A549 (cell line): ENCODE measurements at regions not wholly inside any gene's neighbourhood (a gene's known extent, or its start where the extent isn't known, plus 50 kb on each side); places are given as distances from the start of the nearest gene placed in this dataset.

Source experiments
- ATAC-seq, 2 experiments: fragments of 200-7000 bp in 1 of 2; fragments of >200 bp in 1 of 2; cut with Nextera tagmentation in 1 of 2; cut with Tn5 transposase in 1 of 2; 3 replicates each; pipeline versions ENCODE4 v1.8.0 to v1.9.1; 2018 to 2020; ENCODE audit warnings: mild to moderate bottlenecking in 1 of 2, moderate library complexity in 1 of 2
- CTCF ChIA-PET: fragments of 300-600 bp; sonication (Branson Sonifier 250); formaldehyde crosslinking; extraction: SDS; loops from one replicate; lab custom pipeline; 2021; ENCODE audit warnings: antibody characterized with exemption, inconsistent platforms; lab: Yijun Ruan, JAX
- POLR2A ChIA-PET: fragments of 350-600 bp; formaldehyde crosslinking; extraction: SDS; loops from one replicate; lab custom pipeline; 2021; ENCODE audit warnings: antibody characterized with exemption, inconsistent platforms; lab: Yijun Ruan, JAX
- DNase-seq, 2 experiments: peaks; one replicate each; pipeline versions ENCODE4 v3.0.0 to v3.0.0-alpha.2; 2011 to 2016; ENCODE audit warnings: low read depth in 1 of 2, low spot score in 1 of 2
- FAIRE-seq: peaks from 2 replicates; lab custom pipeline; 2011; peaks lifted over from hg19 to GRCh38; lab: Jason Lieb, UNC
- H3K27ac ChIP-seq, 2 experiments: fragments of >200 bp; sonication (Bioruptor Twin); formaldehyde crosslinking; 3 replicates each; pipeline ENCODE4 v1.5.1; 2016 to 2017
- H3K4me1 ChIP-seq: fragments of >200 bp; sonication (Bioruptor Twin); formaldehyde crosslinking; 3 replicates; pipeline ENCODE4 v1.6.1; 2016
- H3K4me2 ChIP-seq: fragments of >200 bp; sonication (Bioruptor Twin); formaldehyde crosslinking; 3 replicates; pipeline ENCODE4 v1.6.1; 2016
- H3K4me3 ChIP-seq: fragments of >200 bp; sonication (Bioruptor Twin); formaldehyde crosslinking; 3 replicates; pipeline ENCODE4 v1.5.1; 2016
- H3K9me3 ChIP-seq: fragments of >200 bp; sonication (Bioruptor Twin); formaldehyde crosslinking; 3 replicates; pipeline ENCODE4 v1.6.1; 2016
- BCL3 ChIP-seq: fragments of >200 bp; sonication (Bioruptor Twin); formaldehyde crosslinking; IDR thresholded peaks from 3 replicates; pipeline ENCODE4 v1.6.1; 2016
- CBX2 ChIP-seq: fragments of 200-600 bp; sonication (generic); IDR thresholded peaks from 2 replicates; pipeline ENCODE4 v1.6.1; 2016; ENCODE audit warnings: low read depth, mild to moderate bottlenecking, borderline replicate concordance
- CEBPB ChIP-seq, 2 experiments: fragments of >200 bp in 1 of 2; sonication (Bioruptor Twin) in 1 of 2; formaldehyde crosslinking in 1 of 2; IDR thresholded peaks; 2 replicates each; pipeline ENCODE4 v1.6.1; 2012 to 2016
- EHF ChIP-seq: fragments of 250-450 bp; sonication (Bioruptor Pico); IDR thresholded peaks from 2 replicates; pipeline ENCODE4 v1.5.0; 2020; ENCODE audit warnings: mild to moderate bottlenecking
- ELK1 ChIP-seq: fragments of 150-350 bp; IDR thresholded peaks from 2 replicates; pipeline ENCODE4 v1.6.1; 2014; ENCODE audit warnings: low read depth, mild to moderate bottlenecking, low read length
- EP300 ChIP-seq, 2 experiments: fragments of >200 bp; sonication (Bioruptor Twin); formaldehyde crosslinking; IDR thresholded peaks; 2 replicates in 1 of 2; 3 replicates in 1 of 2; pipeline ENCODE4 v1.6.1; 2016 to 2017
- ESRRA ChIP-seq: fragments of 150-350 bp; IDR thresholded peaks from 2 replicates; pipeline ENCODE4 v1.6.1; 2014; ENCODE audit warnings: mild to moderate bottlenecking, low read length, borderline replicate concordance
- FOSB ChIP-seq: fragments of 250-450 bp; sonication (Bioruptor Pico); IDR thresholded peaks from 2 replicates; pipeline ENCODE4 v1.5.0; 2020; ENCODE audit warnings: mild to moderate bottlenecking, moderate library complexity
- HOXA7 ChIP-seq: fragments of 250-450 bp; sonication (Bioruptor Pico); IDR thresholded peaks from 2 replicates; pipeline ENCODE4 v1.5.0; 2020; ENCODE audit warnings: mild to moderate bottlenecking, moderate library complexity
- HOXB13 ChIP-seq: fragments of 250-450 bp; sonication (Bioruptor Pico); IDR thresholded peaks from 2 replicates; pipeline ENCODE4 v1.5.0; 2020; ENCODE audit warnings: low read depth, mild to moderate bottlenecking, moderate library complexity
- HOXB5 ChIP-seq: fragments of 250-450 bp; sonication (Bioruptor Pico); IDR thresholded peaks from 2 replicates; pipeline ENCODE4 v1.5.0; 2020; ENCODE audit warnings: mild to moderate bottlenecking, moderate library complexity
- MYC ChIP-seq: IDR thresholded peaks from 2 replicates; pipeline ENCODE4 v1.6.1; 2012; ENCODE audit warnings: mild to moderate bottlenecking, inconsistent platforms, low read length, improper control_type of control experiment, borderline replicate concordance
- NFE2L2 ChIP-seq: fragments of 150-350 bp; conservative IDR thresholded peaks from 2 replicates; pipeline ENCODE4 v1.6.1; 2014; ENCODE audit warnings: low read length
- PBX3 ChIP-seq: IDR thresholded peaks from 2 replicates; pipeline ENCODE4 v1.6.1; 2012
- PHF8 ChIP-seq: fragments of 200-600 bp; sonication (generic); IDR thresholded peaks from 2 replicates; pipeline ENCODE4 v1.6.1; 2016; ENCODE audit warnings: low read depth, mild to moderate bottlenecking, antibody characterized with exemption, moderate library complexity, borderline replicate concordance
- RAD21 ChIP-seq, 2 experiments: fragments of >200 bp in 1 of 2; sonication (Bioruptor Twin) in 1 of 2; formaldehyde crosslinking in 1 of 2; IDR thresholded peaks in 1 of 2; conservative IDR thresholded peaks in 1 of 2; 2 replicates in 1 of 2; 3 replicates in 1 of 2; pipeline ENCODE4 v1.6.1; 2012 to 2018; ENCODE audit warnings: inconsistent platforms in 1 of 2
- REST ChIP-seq: fragments of 200-600 bp; sonication (generic); IDR thresholded peaks from 2 replicates; pipeline ENCODE4 v1.6.1; 2016; ENCODE audit warnings: antibody characterized with exemption, mild to moderate bottlenecking, moderate library complexity
- RNF2 ChIP-seq: fragments of 200-600 bp; sonication (generic); IDR thresholded peaks from 2 replicates; pipeline ENCODE4 v1.6.1; 2016; ENCODE audit warnings: low read depth, mild to moderate bottlenecking, antibody characterized with exemption, moderate library complexity, borderline replicate concordance
- SMC3 ChIP-seq: fragments of >200 bp; sonication (Bioruptor Twin); formaldehyde crosslinking; IDR thresholded peaks from 3 replicates; pipeline ENCODE4 v1.6.1; 2018; ENCODE audit warnings: inconsistent platforms
- SREBF2 ChIP-seq: fragments of 450-650 bp; IDR thresholded peaks from 2 replicates; pipeline ENCODE4 v1.6.1; 2014; ENCODE audit warnings: mild to moderate bottlenecking, moderate library complexity
- TFCP2L1 ChIP-seq: fragments of 250-450 bp; sonication (Bioruptor Pico); IDR thresholded peaks from 2 replicates; pipeline ENCODE4 v1.5.0; 2021; ENCODE audit warnings: mild to moderate bottlenecking
- USF2 ChIP-seq: fragments of 450-650 bp; IDR thresholded peaks from 2 replicates; pipeline ENCODE4 v1.6.1; 2014; ENCODE audit warnings: antibody characterized with exemption
- ZFP36 ChIP-seq: fragments of 450-650 bp; IDR thresholded peaks from 2 replicates; pipeline ENCODE4 v1.6.1; 2014; ENCODE audit warnings: borderline replicate concordance; ENCODE audit not compliant: partially characterized antibody
- whole genome bisulfite sequencing: methylation state at CpG from one replicate; pipeline ENCODE4 v1.1.6; 2017; ENCODE audit errors: missing lambda C conversion rate; 5-methylcytosine and 5-hydroxymethylcytosine counted together

- FAIRE-seq (no peak), DNase-seq (no peak), ATAC-seq (no peak)
- ChIA-PET POLR2A (no interaction called here), CTCF (no interaction called here)
- Histone ChIP-seq H3K9me3 (no peaks in the 10 kb centered on the region), H3K4me1 (no peaks in the 10 kb centered on the region), H3K4me2 (no peak overlapping the region), H3K27ac (no peak overlapping the region), H3K4me3 (no peak overlapping the region)
- no peak for TF ChIP-seq HOXA7 (CRISPR knock-in tag)
- TF ChIP-seq RAD21 (conservative IDR thresholded peaks at IDR 0.05 in 1 of 2, IDR thresholded peaks at IDR 0.05 in 1 of 2) = no peak
- no peak for TF ChIP-seq EP300 (IDR thresholded peaks at IDR 0.05)
- TF ChIP-seq RNF2 = no peak
- TF ChIP-seq ELK1 = no peak
- no peak for TF ChIP-seq USF2
- TF ChIP-seq FOSB (CRISPR knock-in tag) = no peak
- TF ChIP-seq ESRRA = no peak
- no peak for TF ChIP-seq REST
- TF ChIP-seq TFCP2L1 = no peak
- no peak for TF ChIP-seq EHF
- no peak for TF ChIP-seq HOXB5 (CRISPR knock-in tag)
- TF ChIP-seq BCL3 = no peak
- no peak for TF ChIP-seq CBX2
- TF ChIP-seq SREBF2 = no peak
- WGBS = 16% methylated on average over 7 of the region's 7 CpGs
Observed at GRCh38 chr4:60134099-60134498, 1066.0 kb upstream of the ADGRL3 start.

GRCh38 chr4:60155088-60155487 lies 1045.0 kb upstream of the ADGRL3 start:
- FAIRE-seq (no peak), DNase-seq (no peak), ATAC-seq (no peak)
- POLR2A ChIA-PET = no interaction called here
- no peak overlapping the region for H3K4me3 ChIP-seq
- TF ChIP-seq SMC3 (no peak), CEBPB (IDR thresholded peaks at IDR 0.05) (no peak), PBX3 (no peak), RAD21 (conservative IDR thresholded peaks at IDR 0.05 in 1 of 2, IDR thresholded peaks at IDR 0.05 in 1 of 2) (no peak), NFE2L2 (no peak), MYC (no peak), ZFP36 (no peak), HOXB13 (no peak), PHF8 (no peak)
- no peaks in the 10 kb centered on the region for H3K4me1 ChIP-seq
- H3K27ac ChIP-seq = no peak overlapping the region
- no peaks in the 10 kb centered on the region for H3K9me3 ChIP-seq
- 25% methylated on average over 5 of the region's 5 CpGs for WGBS
- CTCF ChIA-PET = no interaction called here
- no peak overlapping the region for H3K4me2 ChIP-seq
